Mesothelial cell of epicardium (in vitro differentiated cells): ENCODE measurements at regions not wholly inside any gene's neighbourhood (a gene's known extent, or its start where the extent isn't known, plus 50 kb on each side); places are given as distances from the start of the nearest gene placed in this dataset.

Source experiments
- DNase-seq, 2 experiments: peaks; one replicate each; pipeline ENCODE4 v3.0.0; 2021; ENCODE audit warnings: low spot score in 2 of 2; ENCODE audit not compliant: unreplicated experiment in 2 of 2
- H3K27ac Mint-ChIP-seq: 2 replicates; pipeline ENCODE4 v1.8.0; 2021; ENCODE audit warnings: mixed read lengths
- H3K27me3 Mint-ChIP-seq: 2 replicates; pipeline ENCODE4 v1.8.0; 2021; ENCODE audit warnings: low read depth, mixed read lengths
- H3K36me3 Mint-ChIP-seq: 2 replicates; pipeline ENCODE4 v1.8.0; 2021; ENCODE audit warnings: mixed read lengths
- H3K4me1 Mint-ChIP-seq: 2 replicates; pipeline ENCODE4 v1.8.0; 2021; ENCODE audit warnings: mixed read lengths
- H3K4me3 Mint-ChIP-seq: 2 replicates; pipeline ENCODE4 v1.8.0; 2021; ENCODE audit warnings: mild to moderate bottlenecking, moderate library complexity, mixed read lengths
- H3K9me3 Mint-ChIP-seq: 2 replicates; pipeline ENCODE4 v1.8.0; 2021; ENCODE audit warnings: mixed read lengths
- TF ChIP-seq, protein P1 (sequence below): fragments of 200-600 bp; sonication (generic); IDR thresholded peaks from one replicate; pipeline ENCODE4 v1.5.0; 2021; ENCODE audit warnings: antibody characterized with exemption; ENCODE audit not compliant: unreplicated experiment

DNA sequence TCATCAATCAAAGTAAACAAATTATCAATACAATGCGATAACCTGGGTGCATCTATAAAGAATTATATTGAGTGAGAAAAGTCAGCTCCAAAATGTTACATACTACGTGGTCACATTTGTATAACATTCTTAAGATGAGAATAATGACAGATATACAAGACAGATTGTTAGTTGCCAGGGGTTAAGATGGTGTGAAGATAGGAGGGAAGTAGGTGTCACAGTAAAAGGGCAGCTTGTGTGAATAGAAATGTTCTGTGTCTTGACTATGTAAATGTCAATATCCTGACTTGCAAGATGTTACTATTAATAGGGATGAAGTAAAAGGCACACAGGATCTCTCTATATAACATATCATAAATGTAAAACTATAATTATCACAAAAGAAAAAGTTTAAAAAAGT lies 611.2 kb upstream of the SPRY2 start:
- H3K4me1 Mint-ChIP-seq = no peaks in the 10 kb centered on the region
- no peak overlapping the region for H3K27ac Mint-ChIP-seq
- H3K36me3 Mint-ChIP-seq = peaks cover 2% of the 10 kb centered on the region
- TF ChIP-seq, protein P1, sequence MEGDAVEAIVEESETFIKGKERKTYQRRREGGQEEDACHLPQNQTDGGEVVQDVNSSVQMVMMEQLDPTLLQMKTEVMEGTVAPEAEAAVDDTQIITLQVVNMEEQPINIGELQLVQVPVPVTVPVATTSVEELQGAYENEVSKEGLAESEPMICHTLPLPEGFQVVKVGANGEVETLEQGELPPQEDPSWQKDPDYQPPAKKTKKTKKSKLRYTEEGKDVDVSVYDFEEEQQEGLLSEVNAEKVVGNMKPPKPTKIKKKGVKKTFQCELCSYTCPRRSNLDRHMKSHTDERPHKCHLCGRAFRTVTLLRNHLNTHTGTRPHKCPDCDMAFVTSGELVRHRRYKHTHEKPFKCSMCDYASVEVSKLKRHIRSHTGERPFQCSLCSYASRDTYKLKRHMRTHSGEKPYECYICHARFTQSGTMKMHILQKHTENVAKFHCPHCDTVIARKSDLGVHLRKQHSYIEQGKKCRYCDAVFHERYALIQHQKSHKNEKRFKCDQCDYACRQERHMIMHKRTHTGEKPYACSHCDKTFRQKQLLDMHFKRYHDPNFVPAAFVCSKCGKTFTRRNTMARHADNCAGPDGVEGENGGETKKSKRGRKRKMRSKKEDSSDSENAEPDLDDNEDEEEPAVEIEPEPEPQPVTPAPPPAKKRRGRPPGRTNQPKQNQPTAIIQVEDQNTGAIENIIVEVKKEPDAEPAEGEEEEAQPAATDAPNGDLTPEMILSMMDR = no peak
- no peaks in the 10 kb centered on the region for H3K27me3 Mint-ChIP-seq
- no peak for DNase-seq
- H3K4me3 Mint-ChIP-seq = no peak overlapping the region
- H3K9me3 Mint-ChIP-seq = peaks cover 4% of the 10 kb centered on the region

DNA sequence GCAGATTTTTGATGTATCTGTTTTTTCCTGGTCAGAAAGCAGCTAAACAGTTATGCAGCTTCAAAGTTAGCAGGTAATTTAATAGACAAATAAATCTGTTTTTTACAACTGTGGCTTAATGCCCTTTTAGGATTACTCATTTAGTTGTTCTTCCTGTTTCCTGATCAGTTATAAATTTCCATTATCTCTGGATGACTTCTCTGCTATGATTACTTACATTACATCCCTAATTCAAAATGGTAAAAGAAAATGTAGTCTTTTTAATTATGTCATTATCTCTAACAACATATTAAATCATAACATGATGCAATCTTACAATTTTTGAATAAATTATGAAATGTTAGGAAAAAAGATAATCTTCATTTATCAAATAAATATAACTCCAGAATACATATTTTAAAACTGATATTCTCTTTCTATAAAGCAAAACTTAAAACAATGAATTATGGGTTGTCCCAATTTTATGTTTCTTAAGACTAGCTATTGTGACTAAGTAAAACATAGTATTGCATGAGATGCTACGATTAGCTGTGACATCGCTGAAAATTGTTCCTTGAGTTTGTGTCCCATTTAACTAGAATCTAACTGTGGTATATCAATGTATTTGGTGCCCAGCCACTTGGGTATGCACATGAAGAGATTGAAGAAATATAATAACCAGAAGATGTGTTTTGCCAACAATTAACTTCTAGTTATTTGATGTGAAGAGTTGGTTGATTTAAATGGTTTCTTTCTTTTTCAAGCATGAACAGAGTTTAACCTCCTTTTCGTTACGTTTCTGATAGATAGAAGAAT lies 605.3 kb upstream of the SPRY2 start:
- H3K36me3 Mint-ChIP-seq = peaks cover 2% of the 10 kb centered on the region
- no peak overlapping the region for H3K4me3 Mint-ChIP-seq
- no peak for DNase-seq
- no peak overlapping the region for H3K27ac Mint-ChIP-seq
- no peaks in the 10 kb centered on the region for H3K27me3 Mint-ChIP-seq
- TF ChIP-seq, protein P1 = no peak
- peaks cover 7% of the 10 kb centered on the region for H3K9me3 Mint-ChIP-seq
- H3K4me1 Mint-ChIP-seq = peaks cover 9% of the 10 kb centered on the region

DNA sequence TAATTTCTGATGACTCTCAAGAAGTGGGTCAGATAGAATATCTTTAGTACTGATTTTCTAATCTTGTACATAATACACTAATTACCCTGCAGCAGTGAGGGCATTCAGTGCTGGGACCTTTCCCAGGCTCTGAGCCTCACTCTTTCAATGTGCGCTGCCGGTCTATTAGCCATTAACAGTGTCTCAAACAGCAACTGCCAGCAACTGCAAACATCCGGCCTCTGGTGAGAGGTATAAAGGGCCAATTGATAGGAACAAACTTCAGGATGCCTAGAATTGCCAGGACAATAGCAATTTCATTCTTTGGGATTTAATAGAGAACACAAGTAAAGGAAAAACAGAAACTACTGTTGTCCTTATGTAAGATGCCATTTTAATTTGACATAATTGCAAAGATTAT lies 604.4 kb upstream of the SPRY2 start:
- Mint-ChIP-seq H3K27ac (no peak overlapping the region), H3K27me3 (no peaks in the 10 kb centered on the region), H3K4me3 (no peak overlapping the region), H3K36me3 (peaks cover 2% of the 10 kb centered on the region), H3K4me1 (peaks cover 9% of the 10 kb centered on the region), H3K9me3 (peaks cover 7% of the 10 kb centered on the region)
- no peak for DNase-seq
- TF ChIP-seq, protein P1 = no peak

DNA sequence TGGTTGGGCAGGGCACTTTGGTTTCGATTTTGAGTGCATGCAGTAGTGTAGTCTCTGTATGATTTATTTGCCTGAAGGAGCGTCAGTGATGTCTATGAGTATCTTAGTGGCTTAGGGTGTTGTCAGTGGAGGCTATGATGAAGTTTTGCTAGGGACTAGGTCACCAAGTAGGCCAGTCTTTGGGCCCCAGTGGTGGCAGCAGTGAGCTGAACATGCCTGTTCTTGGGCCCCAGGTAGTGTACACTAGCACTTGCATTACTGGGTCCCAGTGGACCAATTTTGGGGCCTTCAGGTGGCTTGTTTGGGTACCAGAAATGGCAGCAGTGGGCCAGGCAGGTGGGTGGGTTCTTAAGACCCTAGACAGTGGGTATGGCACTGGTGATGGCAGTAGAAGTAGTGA lies 598.7 kb upstream of the SPRY2 start:
- DNase-seq = no peak
- Mint-ChIP-seq H3K9me3 (peaks cover 13% of the 10 kb centered on the region), H3K27ac (no peak overlapping the region), H3K4me3 (no peak overlapping the region), H3K36me3 (peaks cover 6% of the 10 kb centered on the region), H3K4me1 (peaks cover 1% of the 10 kb centered on the region), H3K27me3 (no peaks in the 10 kb centered on the region)
- TF ChIP-seq, protein P1 = no peak

DNA sequence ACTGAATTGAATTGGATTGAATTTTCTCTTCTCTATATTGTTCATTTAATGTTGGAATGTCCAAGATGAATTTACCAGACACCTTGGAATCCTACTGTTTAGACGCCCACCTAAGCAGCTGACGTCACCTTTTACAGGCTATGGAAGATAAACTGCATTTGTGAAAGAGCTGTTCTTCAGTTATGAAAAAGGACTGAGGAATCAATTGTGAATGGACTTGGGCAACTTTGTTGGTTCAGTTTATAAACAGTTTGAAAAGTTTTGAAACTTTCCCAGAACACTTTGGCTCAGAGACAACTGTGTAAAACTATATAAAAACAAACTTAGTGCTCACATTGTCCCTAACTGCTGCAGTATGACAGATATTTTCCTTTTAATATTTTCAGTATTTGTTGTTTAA lies 590.8 kb upstream of the SPRY2 start:
- Mint-ChIP-seq H3K27me3 (no peaks in the 10 kb centered on the region), H3K9me3 (peaks cover 3% of the 10 kb centered on the region), H3K4me1 (no peaks in the 10 kb centered on the region), H3K27ac (no peak overlapping the region), H3K4me3 (no peak overlapping the region), H3K36me3 (no peaks in the 10 kb centered on the region)
- DNase-seq = no peak
- TF ChIP-seq, protein P1 = no peak
